ENCODE measurements at regions not wholly inside any gene's neighbourhood (a gene's known extent, or its start where the extent isn't known, plus 50 kb on each side); places are given as distances from the start of the nearest gene placed in this dataset.
"Not testable (repeated sequence)": the region's sequence is repeated elsewhere in the genome, so short reads cannot be mapped to it uniquely, and the experiment has no call there.

GRCh38 chr1:218494449-218494852 is 149.3 kb downstream of the TGFB2 start:
- FAIRE-seq, result no peak
- no peak for DNase-seq (ENCODE audit: low spot score)

- peak; percentile 33 for DNase-seq (ENCODE audit: low spot score)
Measured at GRCh38 chr1:218495931-218496330, 150.8 kb downstream of the TGFB2 start.

GRCh38 chr1:218496561-218496960 is 151.4 kb downstream of the TGFB2 start:
- peak; percentile 98 for FAIRE-seq
- peak; percentile 100 for DNase-seq (ENCODE audit: low spot score)

More at GRCh38 chr1:218495931-218496330, 150.8 kb downstream of the TGFB2 start:
- no peak for FAIRE-seq

- peak; percentile 88 for FAIRE-seq
- DNase-seq (ENCODE audit: low spot score), result peak; percentile 94
Measured at GRCh38 chr1:218498056-218498938, 153.2 kb downstream of the TGFB2 start.

GRCh38 chr1:218499011-218499691 is 154.0 kb downstream of the TGFB2 start:
- no peak for FAIRE-seq
- DNase-seq (ENCODE audit: low spot score), result peak; percentile 84

- no peak for DNase-seq (ENCODE audit: low spot score)
- FAIRE-seq, result no peak
Measured at GRCh38 chr1:218499911-218500310, 154.8 kb downstream of the TGFB2 start.

GRCh38 chr1:218501161-218501560 is 156.0 kb downstream of the TGFB2 start:
- DNase-seq (ENCODE audit: low spot score) (no peak), FAIRE-seq (no peak)

- FAIRE-seq, result no peak
- DNase-seq (ENCODE audit: low spot score), result no peak
Measured at GRCh38 chr1:218502383-218502782, 157.2 kb downstream of the TGFB2 start.

- FAIRE-seq, result no peak
- DNase-seq (ENCODE audit: low spot score), result no peak
Measured at GRCh38 chr1:218503102-218503501, 158.0 kb downstream of the TGFB2 start.

GRCh38 chr1:218507355-218508002 is 162.3 kb downstream of the TGFB2 start:
- DNase-seq (ENCODE audit: low spot score) (no peak), FAIRE-seq (no peak)

GRCh38 chr1:218510153-218510772 is 165.1 kb downstream of the TGFB2 start:
- FAIRE-seq, result no peak
- DNase-seq (ENCODE audit: low spot score), result peak; percentile 32

- DNase-seq (ENCODE audit: low spot score), result no peak
- no peak for FAIRE-seq
Measured at GRCh38 chr1:218513328-218513727, 168.2 kb downstream of the TGFB2 start.

GRCh38 chr1:218514689-218515088 is 169.6 kb downstream of the TGFB2 start:
- DNase-seq (ENCODE audit: low spot score) (no peak), FAIRE-seq (no peak)

GRCh38 chr1:218516526-218516925 is 171.4 kb downstream of the TGFB2 start:
- FAIRE-seq (no peak), DNase-seq (ENCODE audit: low spot score) (no peak)

GRCh38 chr1:218517459-218517858 is 172.3 kb downstream of the TGFB2 start:
- FAIRE-seq (no peak), DNase-seq (ENCODE audit: low spot score) (no peak)

GRCh38 chr1:218518216-218518740 is 173.1 kb downstream of the TGFB2 start:
- FAIRE-seq, result no peak
- no peak for DNase-seq (ENCODE audit: low spot score)

- FAIRE-seq; DNase-seq (ENCODE audit: low spot score): not testable (repeated sequence)
Measured at GRCh38 chr1:218520646-218521045, 175.5 kb downstream of the TGFB2 start.

GRCh38 chr1:218521414-218522169 is 176.5 kb downstream of the TGFB2 start:
- no peak for FAIRE-seq
- no peak for DNase-seq (ENCODE audit: low spot score)

- DNase-seq (ENCODE audit: low spot score) (no peak), FAIRE-seq (no peak)
Measured at GRCh38 chr1:218524526-218524925, 179.4 kb downstream of the TGFB2 start.

- FAIRE-seq, result no peak
- no peak for DNase-seq (ENCODE audit: low spot score)
Measured at GRCh38 chr1:218525031-218525430, 179.9 kb downstream of the TGFB2 start.
